SK-N-MC (cell line): ENCODE measurements at regions not wholly inside any gene's neighbourhood (a gene's known extent, or its start where the extent isn't known, plus 50 kb on each side); places are given as distances from the start of the nearest gene placed in this dataset.

Experiments
- EZH2 ChIP-seq: fragments of 200-600 bp; sonication (generic); IDR thresholded peaks from one replicate; pipeline ENCODE4 v1.6.1; 2017; ENCODE audit warnings: antibody characterized with exemption
- POLR2AphosphoS5 ChIP-seq: IDR thresholded peaks from 2 replicates; pipeline ENCODE4 v1.6.1; 2012; ENCODE audit warnings: mild to moderate bottlenecking, low read depth, low read length, borderline replicate concordance

GRCh38 chrX:42054256-42054655 lies 130.9 kb upstream of the CASK start:
- TF ChIP-seq EZH2 (no peak), POLR2AphosphoS5 (no peak)
